ENCODE measurements at regions not wholly inside any gene's neighbourhood (a gene's known extent, or its start where the extent isn't known, plus 50 kb on each side); places are given as distances from the start of the nearest gene placed in this dataset.

- no peak for TF ChIP-seq CTCF (IDR thresholded peaks at IDR 0.05; ENCODE audit: insufficient read depth, low read length, poor library complexity, severe bottlenecking)
- Histone ChIP-seq H3K27me3 (replicated peaks; ENCODE audit: control insufficient read depth, insufficient read depth, low read length) (no peaks in the 10 kb centered on the region), H3K4me3 (replicated peaks; ENCODE audit: low read depth, low read length) (no peak overlapping the region), H3K36me3 (ENCODE audit: control insufficient read depth, insufficient read depth, low read length) (no peaks in the 10 kb centered on the region)
- DNase-seq (ENCODE audit: extremely low read depth, insufficient read length) = peak; percentile 13
Measured at GRCh38 chr12:41769810-41770209, 374.9 kb downstream of the GXYLT1 start.

GRCh38 chr12:41768456-41768855 is 376.2 kb downstream of the GXYLT1 start:
- H3K4me3 ChIP-seq (replicated peaks; ENCODE audit: low read depth, low read length) = no peak overlapping the region
- DNase-seq (ENCODE audit: extremely low read depth, insufficient read length) = no peak
- no peaks in the 10 kb centered on the region for H3K27me3 ChIP-seq (replicated peaks; ENCODE audit: control insufficient read depth, insufficient read depth, low read length)
- no peak for TF ChIP-seq CTCF (IDR thresholded peaks at IDR 0.05; ENCODE audit: insufficient read depth, low read length, poor library complexity, severe bottlenecking)
- H3K36me3 ChIP-seq (ENCODE audit: control insufficient read depth, insufficient read depth, low read length) = no peaks in the 10 kb centered on the region

- Histone ChIP-seq H3K27me3 (replicated peaks; ENCODE audit: control insufficient read depth, insufficient read depth, low read length) (no peaks in the 10 kb centered on the region), H3K4me3 (replicated peaks; ENCODE audit: low read depth, low read length) (no peak overlapping the region), H3K36me3 (ENCODE audit: control insufficient read depth, insufficient read depth, low read length) (no peaks in the 10 kb centered on the region)
- no peak for DNase-seq (ENCODE audit: extremely low read depth, insufficient read length)
- TF ChIP-seq CTCF (IDR thresholded peaks at IDR 0.05; ENCODE audit: insufficient read depth, low read length, poor library complexity, severe bottlenecking) = no peak
Measured at GRCh38 chr12:41762691-41763090, 382.0 kb downstream of the GXYLT1 start.

- no peak for DNase-seq (ENCODE audit: extremely low read depth, insufficient read length)
- Histone ChIP-seq H3K4me3 (replicated peaks; ENCODE audit: low read depth, low read length) (no peak overlapping the region), H3K36me3 (ENCODE audit: control insufficient read depth, insufficient read depth, low read length) (no peaks in the 10 kb centered on the region), H3K27me3 (replicated peaks; ENCODE audit: control insufficient read depth, insufficient read depth, low read length) (no peaks in the 10 kb centered on the region)
- TF ChIP-seq CTCF (IDR thresholded peaks at IDR 0.05; ENCODE audit: insufficient read depth, low read length, poor library complexity, severe bottlenecking) = no peak
Measured at GRCh38 chr12:41745593-41745992, 399.1 kb downstream of the GXYLT1 start.

GRCh38 chr12:41743835-41744234 is 400.8 kb downstream of the GXYLT1 start:
- TF ChIP-seq CTCF (IDR thresholded peaks at IDR 0.05; ENCODE audit: insufficient read depth, low read length, poor library complexity, severe bottlenecking) = no peak
- H3K27me3 ChIP-seq (replicated peaks; ENCODE audit: control insufficient read depth, insufficient read depth, low read length) = no peaks in the 10 kb centered on the region
- H3K36me3 ChIP-seq (ENCODE audit: control insufficient read depth, insufficient read depth, low read length) = no peaks in the 10 kb centered on the region
- H3K4me3 ChIP-seq (replicated peaks; ENCODE audit: low read depth, low read length) = no peak overlapping the region
- no peak for DNase-seq (ENCODE audit: extremely low read depth, insufficient read length)

GRCh38 chr12:41739066-41739465 is 405.6 kb downstream of the GXYLT1 start:
- DNase-seq (ENCODE audit: extremely low read depth, insufficient read length) = no peak
- H3K36me3 ChIP-seq (ENCODE audit: control insufficient read depth, insufficient read depth, low read length) = no peaks in the 10 kb centered on the region
- no peaks in the 10 kb centered on the region for H3K27me3 ChIP-seq (replicated peaks; ENCODE audit: control insufficient read depth, insufficient read depth, low read length)
- H3K4me3 ChIP-seq (replicated peaks; ENCODE audit: low read depth, low read length) = no peak overlapping the region
- no peak for TF ChIP-seq CTCF (IDR thresholded peaks at IDR 0.05; ENCODE audit: insufficient read depth, low read length, poor library complexity, severe bottlenecking)
